ENCODE measurements at regions not wholly inside any gene's neighbourhood (a gene's known extent, or its start where the extent isn't known, plus 50 kb on each side); places are given as distances from the start of the nearest gene placed in this dataset.

GRCh38 chr18:2424420-2424819, 146.9 kb downstream of the METTL4 start:
- DNase-seq: no peak
- intact Hi-C loops (cut with DNase I; ENCODE audit: low total_unique reads): no loop called here
- H3K4me3 ChIP-seq: no peak overlapping the region
- no peaks in the 10 kb centered on the region for H3K27me3 ChIP-seq
- peaks cover 0 to 10% (median 6%) of the 10 kb centered on the region in 4 donors for H3K9me3 ChIP-seq
- TF ChIP-seq EP300 (IDR thresholded peaks at IDR 0.05) (no peak), POLR2A (IDR thresholded peaks at IDR 0.05) (no peak), POLR2AphosphoS5 (IDR thresholded peaks at IDR 0.05) (no peak)
- TF ChIP-seq, protein P1, sequence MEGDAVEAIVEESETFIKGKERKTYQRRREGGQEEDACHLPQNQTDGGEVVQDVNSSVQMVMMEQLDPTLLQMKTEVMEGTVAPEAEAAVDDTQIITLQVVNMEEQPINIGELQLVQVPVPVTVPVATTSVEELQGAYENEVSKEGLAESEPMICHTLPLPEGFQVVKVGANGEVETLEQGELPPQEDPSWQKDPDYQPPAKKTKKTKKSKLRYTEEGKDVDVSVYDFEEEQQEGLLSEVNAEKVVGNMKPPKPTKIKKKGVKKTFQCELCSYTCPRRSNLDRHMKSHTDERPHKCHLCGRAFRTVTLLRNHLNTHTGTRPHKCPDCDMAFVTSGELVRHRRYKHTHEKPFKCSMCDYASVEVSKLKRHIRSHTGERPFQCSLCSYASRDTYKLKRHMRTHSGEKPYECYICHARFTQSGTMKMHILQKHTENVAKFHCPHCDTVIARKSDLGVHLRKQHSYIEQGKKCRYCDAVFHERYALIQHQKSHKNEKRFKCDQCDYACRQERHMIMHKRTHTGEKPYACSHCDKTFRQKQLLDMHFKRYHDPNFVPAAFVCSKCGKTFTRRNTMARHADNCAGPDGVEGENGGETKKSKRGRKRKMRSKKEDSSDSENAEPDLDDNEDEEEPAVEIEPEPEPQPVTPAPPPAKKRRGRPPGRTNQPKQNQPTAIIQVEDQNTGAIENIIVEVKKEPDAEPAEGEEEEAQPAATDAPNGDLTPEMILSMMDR (IDR thresholded peaks at IDR 0.05): no peak
- WGBS, 5 donors: 48 to 56% (median 51%) methylated on average over 3 of the region's 3 CpGs
- H3K27ac ChIP-seq: no peak overlapping the region
- no peaks in the 10 kb centered on the region for H3K4me1 ChIP-seq
- no peaks in the 10 kb centered on the region for H3K36me3 ChIP-seq

- Histone ChIP-seq H3K36me3 (no peaks in the 10 kb centered on the region), H3K27ac (no peak overlapping the region), H3K27me3 (no peaks in the 10 kb centered on the region), H3K4me3 (no peak overlapping the region), H3K4me1 (no peaks in the 10 kb centered on the region), H3K9me3 (peaks cover 6 to 19% (median 11%) of the 10 kb centered on the region in 4 donors)
- intact Hi-C loops (cut with DNase I; ENCODE audit: low total_unique reads): no loop called here
- 53 to 78% (median 68%) methylated on average over 4 of the region's 4 CpGs for WGBS, 5 donors
- TF ChIP-seq EP300 (IDR thresholded peaks at IDR 0.05): no peak
- TF ChIP-seq POLR2AphosphoS5 (IDR thresholded peaks at IDR 0.05): no peak
- no peak for TF ChIP-seq POLR2A (IDR thresholded peaks at IDR 0.05)
- TF ChIP-seq, protein P1 (IDR thresholded peaks at IDR 0.05): no peak
- DNase-seq: no peak
Observed at GRCh38 chr18:2425426-2426317, 145.6 kb downstream of the METTL4 start.

DNA sequence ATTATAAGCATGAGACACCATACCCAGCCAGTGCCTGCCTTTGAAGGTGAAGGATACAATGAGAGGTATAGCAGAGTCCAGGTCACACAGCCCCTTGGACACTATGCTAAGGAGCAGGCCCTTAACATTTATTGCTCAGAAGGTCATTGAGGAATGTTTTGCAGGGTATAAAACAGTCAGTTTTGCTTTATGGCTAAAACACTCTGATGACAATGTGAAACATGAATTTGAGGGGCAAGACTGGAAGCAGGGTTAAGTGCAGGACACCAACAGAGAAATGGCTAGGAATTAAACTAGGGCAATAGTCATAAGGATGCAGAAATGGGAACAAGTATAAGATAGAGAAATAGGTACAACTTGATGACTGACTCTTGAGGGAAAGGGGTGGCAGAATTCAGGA, 141.1 kb downstream of the METTL4 start:
- Histone ChIP-seq H3K27ac (no peak overlapping the region), H3K27me3 (no peaks in the 10 kb centered on the region), H3K4me3 (no peak overlapping the region), H3K4me1 (no peaks in the 10 kb centered on the region), H3K36me3 (no peaks in the 10 kb centered on the region), H3K9me3 (peaks cover 6 to 19% (median 11%) of the 10 kb centered on the region in 4 donors)
- intact Hi-C loops (cut with DNase I; ENCODE audit: low total_unique reads): no loop called here
- DNase-seq: no peak
- TF ChIP-seq POLR2A (IDR thresholded peaks at IDR 0.05) (no peak), EP300 (IDR thresholded peaks at IDR 0.05) (no peak), POLR2AphosphoS5 (IDR thresholded peaks at IDR 0.05) (no peak)
- TF ChIP-seq, protein P1 (IDR thresholded peaks at IDR 0.05): no peak

DNA sequence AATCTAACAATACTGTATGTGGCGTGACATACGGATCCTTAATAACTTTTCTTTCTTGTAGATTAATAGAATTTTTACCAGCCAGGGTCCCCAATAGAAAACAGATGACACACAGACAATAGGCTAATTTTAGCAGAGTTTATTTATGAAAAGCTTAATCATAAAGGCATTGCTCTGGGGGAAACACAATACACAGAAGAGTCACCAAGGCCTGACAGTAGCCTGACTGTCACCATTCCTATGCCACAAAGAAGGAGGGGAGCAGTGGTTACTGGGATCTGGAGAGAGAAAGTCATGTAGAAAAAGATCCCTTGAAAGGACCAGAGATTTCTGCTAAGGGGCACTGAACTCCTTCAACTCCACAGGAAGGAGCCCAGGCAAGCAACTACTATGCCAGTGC, 139.5 kb downstream of the METTL4 start:
- Histone ChIP-seq H3K4me1 (no peaks in the 10 kb centered on the region), H3K27me3 (no peaks in the 10 kb centered on the region), H3K27ac (no peak overlapping the region), H3K36me3 (no peaks in the 10 kb centered on the region), H3K9me3 (peaks cover 6 to 19% (median 11%) of the 10 kb centered on the region in 4 donors), H3K4me3 (no peak overlapping the region)
- intact Hi-C loops (cut with DNase I; ENCODE audit: low total_unique reads): no loop called here
- no peak for DNase-seq
- TF ChIP-seq, protein P1 (IDR thresholded peaks at IDR 0.05): no peak
- TF ChIP-seq POLR2AphosphoS5 (IDR thresholded peaks at IDR 0.05): no peak
- TF ChIP-seq POLR2A (IDR thresholded peaks at IDR 0.05): no peak
- TF ChIP-seq EP300 (IDR thresholded peaks at IDR 0.05): no peak
- 64 to 95% (median 87%) methylated on average over 2 of the region's 2 CpGs for WGBS, 5 donors

All from stomach (tissue), 8 donors.